ENCODE measurements at regions not wholly inside any gene's neighbourhood (a gene's known extent, or its start where the extent isn't known, plus 50 kb on each side); places are given as distances from the start of the nearest gene placed in this dataset.

DNA sequence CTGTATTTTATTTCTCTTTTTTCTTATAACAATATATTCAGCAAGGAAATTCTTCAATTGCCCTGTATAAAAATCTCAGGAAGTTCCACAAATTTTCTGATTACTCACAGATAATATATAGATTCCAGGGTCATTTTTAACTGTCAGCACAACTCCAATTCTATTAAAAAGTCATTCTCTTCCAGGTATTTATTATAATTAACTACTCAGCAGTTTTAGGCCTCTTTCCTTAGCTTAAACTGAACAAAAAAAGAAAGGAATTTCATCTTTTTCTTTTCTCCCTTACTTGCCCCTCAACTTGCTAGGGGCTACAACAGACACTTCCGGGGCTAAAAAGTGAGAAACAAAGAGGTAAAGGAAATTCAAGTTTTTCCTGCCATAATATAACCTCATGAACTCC, 358.9 kb upstream of the LRATD1 start:
- H3K4me3 ChIP-seq, result no peak overlapping the region
- in situ Hi-C loops (cut with MboI) (no loop called here), intact Hi-C loops (cut with micrococcal nuclease) (no loop called here)
- no peak overlapping the region for H3K9ac ChIP-seq (ENCODE audit: insufficient read depth in 1 of 2, low read depth in 2 of 2, low read length in 2 of 2)
- TF ChIP-seq OTX1 (CRISPR knock-in tag; IDR thresholded peaks at IDR 0.05) (no peak), ZNF316 (IDR thresholded peaks at IDR 0.05) (peak; percentile 36; the same call in 1 of the 2 replicates)
- DNase-seq (ENCODE audit: extremely low read depth in 1 of 4, low spot score in 3 of 4), result no peak
- H3K9me3 ChIP-seq (replicated peaks; ENCODE audit: control insufficient read depth, insufficient read depth, low read depth, low read length), result 0 out of 2 replicates have a peak, but pooled peaks cover 1% of the 10 kb centered on the region
- ChIA-PET CTCF (ENCODE audit: low intra/inter-chr PET ratio) (no interaction called here), POLR2A (no interaction called here)
- H3K79me2 ChIP-seq (ENCODE audit: control insufficient read depth, insufficient read depth, low read length), result no peaks in the 10 kb centered on the region
- H3K27ac ChIP-seq (ENCODE audit: extremely low read depth, low read depth, low read length), result no peak overlapping the region
- H4K20me1 ChIP-seq (replicated peaks; ENCODE audit: control insufficient read depth, insufficient read depth, low read length), result no peaks in the 10 kb centered on the region
- no peaks in the 10 kb centered on the region for H3K27me3 ChIP-seq (ENCODE audit: control insufficient read depth in 2 of 2, insufficient read depth in 2 of 2, low read length in 2 of 2)
- ATAC-seq, result no peak
- no peaks in the 10 kb centered on the region for H3K36me3 ChIP-seq (ENCODE audit: control insufficient read depth, insufficient read depth, low read length)
- no peak overlapping the region for H2AFZ ChIP-seq (ENCODE audit: low read depth, low read length)
- H3K9me1 ChIP-seq (ENCODE audit: control insufficient read depth, insufficient read depth, low read length), result no peaks in the 10 kb centered on the region
- H3K4me2 ChIP-seq (ENCODE audit: insufficient read depth, low read length), result no peak overlapping the region
- WGBS (ENCODE audit: insufficient coverage, low coverage, missing lambda C conversion rate), result 0% methylated on average over 1 of the region's 1 CpG
- no peak for FAIRE-seq
- no peaks in the 10 kb centered on the region for H3K4me1 ChIP-seq (replicated peaks in 1 of 2; ENCODE audit: control insufficient read depth in 2 of 2, insufficient read depth in 2 of 2, low read length in 2 of 2)
- no TSS peak for BruUV-seq (replicated peaks)

DNA sequence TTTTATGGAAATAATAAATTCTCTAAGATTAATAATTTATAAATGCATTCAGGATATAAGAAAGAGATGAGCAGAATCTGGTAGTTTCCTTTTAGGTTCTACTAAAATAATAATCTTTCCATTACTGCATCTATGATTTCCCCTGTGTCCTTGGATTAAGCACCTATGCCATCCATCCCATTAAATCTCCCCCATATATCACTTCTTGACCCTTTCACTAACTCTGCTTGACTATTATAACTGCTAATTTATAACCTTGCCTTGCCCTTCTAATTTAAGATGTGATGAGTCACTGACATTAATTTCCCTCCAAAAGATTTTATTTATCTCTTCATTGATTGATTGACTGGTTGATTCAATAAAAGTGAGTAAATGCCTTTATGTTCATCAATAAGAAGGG, 348.3 kb upstream of the LRATD1 start:
- no peaks in the 10 kb centered on the region for H3K9me1 ChIP-seq (ENCODE audit: control insufficient read depth, insufficient read depth, low read length)
- no TSS peak for BruUV-seq (replicated peaks)
- H3K27me3 ChIP-seq (ENCODE audit: control insufficient read depth in 2 of 2, insufficient read depth in 2 of 2, low read length in 2 of 2), result no peaks in the 10 kb centered on the region
- H4K20me1 ChIP-seq (replicated peaks; ENCODE audit: control insufficient read depth, insufficient read depth, low read length), result no peaks in the 10 kb centered on the region
- POLR2A ChIA-PET, result no interaction called here
- TF ChIP-seq, protein P1, sequence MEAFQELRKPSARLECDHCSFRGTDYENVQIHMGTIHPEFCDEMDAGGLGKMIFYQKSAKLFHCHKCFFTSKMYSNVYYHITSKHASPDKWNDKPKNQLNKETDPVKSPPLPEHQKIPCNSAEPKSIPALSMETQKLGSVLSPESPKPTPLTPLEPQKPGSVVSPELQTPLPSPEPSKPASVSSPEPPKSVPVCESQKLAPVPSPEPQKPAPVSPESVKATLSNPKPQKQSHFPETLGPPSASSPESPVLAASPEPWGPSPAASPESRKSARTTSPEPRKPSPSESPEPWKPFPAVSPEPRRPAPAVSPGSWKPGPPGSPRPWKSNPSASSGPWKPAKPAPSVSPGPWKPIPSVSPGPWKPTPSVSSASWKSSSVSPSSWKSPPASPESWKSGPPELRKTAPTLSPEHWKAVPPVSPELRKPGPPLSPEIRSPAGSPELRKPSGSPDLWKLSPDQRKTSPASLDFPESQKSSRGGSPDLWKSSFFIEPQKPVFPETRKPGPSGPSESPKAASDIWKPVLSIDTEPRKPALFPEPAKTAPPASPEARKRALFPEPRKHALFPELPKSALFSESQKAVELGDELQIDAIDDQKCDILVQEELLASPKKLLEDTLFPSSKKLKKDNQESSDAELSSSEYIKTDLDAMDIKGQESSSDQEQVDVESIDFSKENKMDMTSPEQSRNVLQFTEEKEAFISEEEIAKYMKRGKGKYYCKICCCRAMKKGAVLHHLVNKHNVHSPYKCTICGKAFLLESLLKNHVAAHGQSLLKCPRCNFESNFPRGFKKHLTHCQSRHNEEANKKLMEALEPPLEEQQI (IDR thresholded peaks at IDR 0.05), result no peak
- H3K27ac ChIP-seq (ENCODE audit: extremely low read depth, low read depth, low read length), result no peak overlapping the region
- no peaks in the 10 kb centered on the region for H3K79me2 ChIP-seq (ENCODE audit: control insufficient read depth, insufficient read depth, low read length)
- no peaks in the 10 kb centered on the region for H3K36me3 ChIP-seq (ENCODE audit: control insufficient read depth, insufficient read depth, low read length)
- CTCF ChIA-PET (ENCODE audit: low intra/inter-chr PET ratio), result no interaction called here
- no peak overlapping the region for H3K4me2 ChIP-seq (ENCODE audit: insufficient read depth, low read length)
- in situ Hi-C loops (cut with MboI) (no loop called here), intact Hi-C loops (cut with micrococcal nuclease) (no loop called here)
- H3K9me3 ChIP-seq (replicated peaks; ENCODE audit: control insufficient read depth, insufficient read depth, low read depth, low read length), result no peaks in the 10 kb centered on the region; the same call in 1 of the 2 replicates
- no peak for ATAC-seq
- no peaks in the 10 kb centered on the region for H3K4me1 ChIP-seq (replicated peaks in 1 of 2; ENCODE audit: control insufficient read depth in 2 of 2, insufficient read depth in 2 of 2, low read length in 2 of 2)
- no peak overlapping the region for H2AFZ ChIP-seq (ENCODE audit: low read depth, low read length)
- DNase-seq (ENCODE audit: extremely low read depth in 1 of 4, low spot score in 3 of 4), result no peak
- FAIRE-seq, result no peak
- H3K4me3 ChIP-seq, result no peak overlapping the region
- H3K9ac ChIP-seq (ENCODE audit: insufficient read depth in 1 of 2, low read depth in 2 of 2, low read length in 2 of 2), result no peak overlapping the region
